H1 (cell line): ENCODE measurements at regions not wholly inside any gene's neighbourhood (a gene's known extent, or its start where the extent isn't known, plus 50 kb on each side); places are given as distances from the start of the nearest gene placed in this dataset.

Source experiments
- CTCF ChIA-PET: fragments of 300-600 bp; sonication (Branson Sonifier 250); formaldehyde crosslinking; loops from one replicate; lab custom pipeline; 2021; ENCODE audit not compliant: partially characterized antibody; lab: Charles Lee
- POLR2A ChIA-PET: fragments of 300-600 bp; sonication (Branson Sonifier 250); formaldehyde crosslinking; loops from one replicate; lab custom pipeline; 2021; ENCODE audit warnings: inconsistent platforms; ENCODE audit not compliant: partially characterized antibody; lab: Charles Lee
- DNase-seq, 2 experiments: peaks; one replicate each; pipeline versions ENCODE4 v3.0.0 to v3.0.0-alpha.2; 2010 to 2022; ENCODE audit warnings: low spot score in 2 of 2, low read depth in 1 of 2, mixed read lengths in 1 of 2
- FAIRE-seq: peaks from 2 replicates; lab custom pipeline; 2011; peaks lifted over from hg19 to GRCh38; lab: Jason Lieb, UNC
- H2AFZ ChIP-seq: 2 replicates; pipeline ENCODE4 v1.8.1; 2012; ENCODE audit warnings: low read length, inconsistent platforms
- H2AK5ac ChIP-seq: 2 replicates; pipeline ENCODE4 v1.6.1; 2013; ENCODE audit warnings: low read depth, low read length
- H2BK120ac ChIP-seq: replicated peaks from 2 replicates; pipeline ENCODE3; 2013; ENCODE audit warnings: low read depth, low read length, inconsistent platforms
- H2BK12ac ChIP-seq: 2 replicates; pipeline ENCODE4 v1.6.1; 2013; ENCODE audit warnings: low read depth, low read length
- H2BK15ac ChIP-seq: 2 replicates; pipeline ENCODE4 v1.6.1; 2013; ENCODE audit warnings: low read length
- H2BK20ac ChIP-seq: 2 replicates; pipeline ENCODE4 v1.6.1; 2013; ENCODE audit warnings: low read length
- H2BK5ac ChIP-seq: 2 replicates; pipeline ENCODE4 v1.6.1; 2013; ENCODE audit warnings: low read depth, low read length
- H3K14ac ChIP-seq: 2 replicates; pipeline ENCODE4 v1.6.1; 2013; ENCODE audit warnings: inconsistent platforms; ENCODE audit not compliant: insufficient read length
- H3K18ac ChIP-seq: 2 replicates; pipeline ENCODE4 v1.6.1; 2013; ENCODE audit warnings: low read length; ENCODE audit errors: extremely low read depth
- H3K23ac ChIP-seq: 2 replicates; pipeline ENCODE4 v1.6.1; 2013; ENCODE audit warnings: inconsistent platforms; ENCODE audit not compliant: insufficient read length
- H3K23me2 ChIP-seq: 2 replicates; pipeline ENCODE4 v1.6.1; 2013; ENCODE audit warnings: low read depth, low read length
- H3K27ac ChIP-seq: 2 replicates; pipeline ENCODE4 v1.6.1; 2011; ENCODE audit warnings: low read depth, low read length, inconsistent platforms
- H3K27me3 ChIP-seq, 4 experiments: replicated peaks in 1 of 4; 1 replicate in 1 of 4; 2 replicates in 3 of 4; pipeline versions ENCODE4 v1.6.1 to v1.8.1; 2011 to 2013; ENCODE audit warnings: low read length in 3 of 4, mild to moderate bottlenecking in 3 of 4, inconsistent platforms in 2 of 4, mixed read lengths in 2 of 4, moderate library complexity in 1 of 4; ENCODE audit not compliant: control insufficient read depth in 3 of 4, insufficient read depth in 3 of 4; ENCODE audit errors: extremely low read depth in 1 of 4
- H3K36me3 ChIP-seq, 4 experiments: 2 replicates each; pipeline versions ENCODE4 v1.6.1 to v1.8.1; 2011 to 2013; ENCODE audit warnings: mild to moderate bottlenecking in 4 of 4, low read length in 3 of 4, moderate library complexity in 2 of 4, control low read depth in 1 of 4, inconsistent platforms in 1 of 4; ENCODE audit not compliant: insufficient read depth in 4 of 4, control insufficient read depth in 2 of 4
- H3K4ac ChIP-seq: replicated peaks from 2 replicates; pipeline ENCODE3; 2013; ENCODE audit warnings: low read length, low read depth, mixed read lengths, inconsistent platforms; ENCODE audit not compliant: insufficient read length
- H3K4me1 ChIP-seq, 4 experiments: replicated peaks in 1 of 4; 1 replicate in 1 of 4; 2 replicates in 3 of 4; pipeline versions ENCODE4 v1.6.1 to v1.8.1; 2011 to 2013; ENCODE audit warnings: low read length in 3 of 4, inconsistent platforms in 2 of 4, mixed read lengths in 1 of 4; ENCODE audit not compliant: insufficient read depth in 4 of 4, control insufficient read depth in 3 of 4
- H3K4me2 ChIP-seq, 2 experiments: 2 replicates each; pipeline versions ENCODE4 v1.6.1 to v1.8.1; 2011 to 2013; ENCODE audit warnings: low read depth in 2 of 2, low read length in 2 of 2, control low read depth in 1 of 2, inconsistent platforms in 1 of 2, mild to moderate bottlenecking in 1 of 2; ENCODE audit not compliant: insufficient read depth in 1 of 2
- H3K4me3 ChIP-seq, 4 experiments: fragments of 200-600, 300-600 bp in 1 of 4; sonication (generic), shearing (Covaris generic), sonication (Bioruptor Twin) in 1 of 4; 2 replicates each; pipeline versions ENCODE4 v1.5.1 to v1.8.1; 2011 to 2016; ENCODE audit warnings: low read length in 4 of 4, low read depth in 3 of 4, control low read depth in 2 of 4, inconsistent platforms in 2 of 4, mild to moderate bottlenecking in 2 of 4, mixed read lengths in 1 of 4, moderate library complexity in 1 of 4; ENCODE audit not compliant: insufficient read depth in 2 of 4; ENCODE audit errors: extremely low read depth in 1 of 4
- H3K56ac ChIP-seq: replicated peaks from 2 replicates; pipeline ENCODE3; 2013; ENCODE audit warnings: low read depth, mild to moderate bottlenecking, mixed read lengths, low read length, inconsistent platforms; ENCODE audit not compliant: insufficient read length
- H3K79me1 ChIP-seq: 2 replicates; pipeline ENCODE4 v1.6.1; 2013; ENCODE audit warnings: low read depth, low read length, control low read depth
- H3K79me2 ChIP-seq, 2 experiments: 2 replicates each; pipeline versions ENCODE4 v1.6.1 to v1.8.1; 2012 to 2013; ENCODE audit warnings: low read length in 2 of 2, mild to moderate bottlenecking in 2 of 2, inconsistent platforms in 1 of 2; ENCODE audit not compliant: insufficient read depth in 2 of 2, control insufficient read depth in 1 of 2
- H3K9ac ChIP-seq, 4 experiments: replicated peaks in 1 of 4; 1 replicate in 1 of 4; 2 replicates in 3 of 4; pipeline versions ENCODE4 v1.6.1 to v1.8.1; 2011 to 2013; ENCODE audit warnings: low read depth in 3 of 4, low read length in 3 of 4, control low read depth in 2 of 4, mild to moderate bottlenecking in 2 of 4, moderate library complexity in 2 of 4, inconsistent platforms in 1 of 4; ENCODE audit errors: extremely low read depth in 1 of 4
- H3K9me3 ChIP-seq, 2 experiments: 2 replicates each; pipeline versions ENCODE4 v1.6.1 to v1.8.1; 2012 to 2013; ENCODE audit warnings: mild to moderate bottlenecking in 2 of 2, moderate library complexity in 2 of 2, control low read depth in 1 of 2, inconsistent platforms in 1 of 2, low read depth in 1 of 2, low read length in 1 of 2, mixed read lengths in 1 of 2; ENCODE audit not compliant: insufficient read depth in 2 of 2
- H4K20me1 ChIP-seq, 2 experiments: replicated peaks in 1 of 2; 2 replicates each; pipeline versions ENCODE3 to v1.8.1; 2011 to 2013; ENCODE audit warnings: inconsistent platforms in 2 of 2, low read length in 2 of 2, mild to moderate bottlenecking in 1 of 2; ENCODE audit not compliant: insufficient read depth in 2 of 2, control insufficient read depth in 1 of 2
- H4K5ac ChIP-seq: 2 replicates; pipeline ENCODE4 v1.6.1; 2013; ENCODE audit warnings: low read length, low read depth, mixed read lengths, inconsistent platforms; ENCODE audit not compliant: insufficient read length
- H4K8ac ChIP-seq: 2 replicates; pipeline ENCODE4 v1.8.0; 2013; ENCODE audit warnings: mild to moderate bottlenecking, moderate library complexity, low read length, inconsistent platforms; ENCODE audit not compliant: insufficient read depth; ENCODE audit errors: extremely low read depth
- H4K91ac ChIP-seq: replicated peaks from 2 replicates; pipeline ENCODE3; 2013; ENCODE audit warnings: low read length, mixed read lengths, inconsistent platforms; ENCODE audit not compliant: insufficient read length
- ATF3 ChIP-seq: IDR thresholded peaks from 2 replicates; pipeline ENCODE4 v1.6.1; 2011; ENCODE audit warnings: low read depth, mild to moderate bottlenecking, low read length; ENCODE audit not compliant: insufficient read depth
- NANOG ChIP-seq: IDR thresholded peaks from 2 replicates; pipeline ENCODE4 v1.6.1; 2011; ENCODE audit warnings: low read length, low read depth, mild to moderate bottlenecking, inconsistent platforms; ENCODE audit not compliant: insufficient read depth, poor library complexity, severe bottlenecking
- RXRA ChIP-seq: IDR thresholded peaks from 2 replicates; pipeline ENCODE4 v1.6.1; 2011; ENCODE audit warnings: low read depth, mild to moderate bottlenecking, low read length, moderate library complexity; ENCODE audit not compliant: insufficient read depth
- SAP30 ChIP-seq: fragments of 300-600 bp; sonication (generic); IDR thresholded peaks from 2 replicates; pipeline ENCODE4 v1.7.1; 2012; ENCODE audit warnings: low read length, moderate library complexity, mild to moderate bottlenecking, inconsistent platforms; ENCODE audit not compliant: insufficient read depth, insufficient replicate concordance
- SIX5 ChIP-seq: IDR thresholded peaks from 2 replicates; pipeline ENCODE4 v1.6.1; 2011; ENCODE audit warnings: mild to moderate bottlenecking, low read depth, low read length
- SP1 ChIP-seq: IDR thresholded peaks from 2 replicates; pipeline ENCODE4 v1.6.1; 2011; ENCODE audit warnings: low read depth, low read length
- WGBS, 2 experiments: shearing (Covaris generic) in 1 of 2; methylation state at CpG; one replicate each; pipeline versions ENCODE4 v1.1.6 to v1.1.7; 2013 to 2015; ENCODE audit warnings: low lambda C conversion rate in 2 of 2, mixed read lengths in 2 of 2, inconsistent platforms in 1 of 2, low coverage in 1 of 2, missing lambda C conversion rate in 1 of 2; ENCODE audit not compliant: insufficient replicate concordance in 2 of 2, insufficient coverage in 1 of 2, insufficient read length in 1 of 2; ENCODE audit errors: extremely low coverage in 1 of 2, missing lambda C conversion rate in 1 of 2; 5-methylcytosine and 5-hydroxymethylcytosine counted together

- no peak overlapping the region for H4K91ac ChIP-seq
- TF ChIP-seq SAP30 (no peak), SIX5 (no peak), ATF3 (no peak), NANOG (no peak), SP1 (no peak), RXRA (no peak)
- TF ChIP-seq, all 59 proteins: peak for 0
- H3K79me2 ChIP-seq: no peaks in the 10 kb centered on the region
- H3K9ac ChIP-seq: no peak overlapping the region
- H2BK5ac ChIP-seq: no peak overlapping the region
- H3K4me3 ChIP-seq: no peak overlapping the region
- no peak overlapping the region for H2BK12ac ChIP-seq
- no peaks in the 10 kb centered on the region for H4K20me1 ChIP-seq
- H3K36me3 ChIP-seq: no peaks in the 10 kb centered on the region
- H3K23me2 ChIP-seq: no peaks in the 10 kb centered on the region
- no peak overlapping the region for H3K4me2 ChIP-seq
- no peak for FAIRE-seq
- no peak overlapping the region for H3K27ac ChIP-seq
- H3K56ac ChIP-seq: no peak overlapping the region
- no peak overlapping the region for H3K14ac ChIP-seq
- no peak overlapping the region for H2AK5ac ChIP-seq
- no peaks in the 10 kb centered on the region for H3K27me3 ChIP-seq
- WGBS, 2 experiments: 87% methylated on average over 5 of the region's 5 CpGs; no CpG with 5 or more reads in 1 of the 2 experiments
- H3K79me1 ChIP-seq: no peaks in the 10 kb centered on the region
- ChIA-PET POLR2A (no interaction called here), CTCF (interaction anchor here (1.0 to 1.6 kb wide), 2 partner anchors 16 to 110 kb away, joined by 3 to 6 read pairs; no protein-coding TSS in a partner anchor)
- no peaks in the 10 kb centered on the region for H3K9me3 ChIP-seq
- H2BK120ac ChIP-seq: no peak overlapping the region
- DNase-seq: no peak
- no peaks in the 10 kb centered on the region for H3K4me1 ChIP-seq
- no peak overlapping the region for H4K5ac ChIP-seq
- H3K23ac ChIP-seq: no peak overlapping the region
- H2AFZ ChIP-seq: no peak overlapping the region
- H3K4ac ChIP-seq: no peak overlapping the region
- H2BK15ac ChIP-seq: no peak overlapping the region
- H2BK20ac ChIP-seq: no peak overlapping the region
- no peak overlapping the region for H4K8ac ChIP-seq
- H3K18ac ChIP-seq: no peak overlapping the region
Observed at GRCh38 chr13:111614613-111615012, 294.2 kb downstream of the TEX29 start.
